ENCODE measurements at regions not wholly inside any gene's neighbourhood (a gene's known extent, or its start where the extent isn't known, plus 50 kb on each side); places are given as distances from the start of the nearest gene placed in this dataset.

DNA sequence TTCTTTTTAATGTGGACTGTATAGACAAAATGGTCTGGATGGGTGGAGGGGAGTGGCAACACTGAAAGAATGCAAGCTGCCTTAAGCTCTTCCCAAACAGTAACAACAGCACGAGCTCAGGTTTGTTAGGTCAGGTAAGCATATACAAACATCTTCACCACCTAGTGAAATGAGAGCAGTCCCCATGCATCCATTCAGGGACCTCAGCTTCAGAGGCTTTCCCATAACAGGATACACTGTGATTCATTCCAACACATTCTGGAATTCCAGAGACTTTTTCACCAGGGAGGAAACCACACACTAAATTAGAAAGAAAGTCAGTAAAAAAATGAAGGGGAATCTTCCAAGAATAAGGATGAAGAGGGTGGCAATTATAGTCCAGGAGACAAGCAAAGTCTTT, 50.4 kb upstream of the BZW1 start:
- TF ChIP-seq, protein P1, sequence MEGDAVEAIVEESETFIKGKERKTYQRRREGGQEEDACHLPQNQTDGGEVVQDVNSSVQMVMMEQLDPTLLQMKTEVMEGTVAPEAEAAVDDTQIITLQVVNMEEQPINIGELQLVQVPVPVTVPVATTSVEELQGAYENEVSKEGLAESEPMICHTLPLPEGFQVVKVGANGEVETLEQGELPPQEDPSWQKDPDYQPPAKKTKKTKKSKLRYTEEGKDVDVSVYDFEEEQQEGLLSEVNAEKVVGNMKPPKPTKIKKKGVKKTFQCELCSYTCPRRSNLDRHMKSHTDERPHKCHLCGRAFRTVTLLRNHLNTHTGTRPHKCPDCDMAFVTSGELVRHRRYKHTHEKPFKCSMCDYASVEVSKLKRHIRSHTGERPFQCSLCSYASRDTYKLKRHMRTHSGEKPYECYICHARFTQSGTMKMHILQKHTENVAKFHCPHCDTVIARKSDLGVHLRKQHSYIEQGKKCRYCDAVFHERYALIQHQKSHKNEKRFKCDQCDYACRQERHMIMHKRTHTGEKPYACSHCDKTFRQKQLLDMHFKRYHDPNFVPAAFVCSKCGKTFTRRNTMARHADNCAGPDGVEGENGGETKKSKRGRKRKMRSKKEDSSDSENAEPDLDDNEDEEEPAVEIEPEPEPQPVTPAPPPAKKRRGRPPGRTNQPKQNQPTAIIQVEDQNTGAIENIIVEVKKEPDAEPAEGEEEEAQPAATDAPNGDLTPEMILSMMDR (conservative IDR thresholded peaks at IDR 0.05; ENCODE audit: low read depth, low read length) = no peak
- DNase-seq (ENCODE audit: low read depth) = no peak
- H3K4me3 ChIP-seq (ENCODE audit: low read length) = no peak overlapping the region

All from retinal pigment epithelial cell (primary cell).